HG03354 (cell line): ENCODE measurements at regions not wholly inside any gene's neighbourhood (a gene's known extent, or its start where the extent isn't known, plus 50 kb on each side); places are given as distances from the start of the nearest gene placed in this dataset.

Experiments
- ATAC-seq: cut with Tn5 transposase; IDR thresholded peaks from one replicate; pipeline ENCODE4 v1.9.1; 2021; ENCODE audit warnings: mild to moderate bottlenecking; ENCODE audit not compliant: unreplicated experiment, poor library complexity, severe bottlenecking

GRCh38 chr4:160824481-160824880 is 1339.3 kb downstream of the FSTL5 start:
- no peak for ATAC-seq

GRCh38 chr4:160825644-160826338 is 1338.0 kb downstream of the FSTL5 start:
- ATAC-seq = no peak

- no peak for ATAC-seq
These were observed 1337.5 kb downstream of the FSTL5 start for GRCh38 chr4:160826339-160826679.

- no peak for ATAC-seq
These were observed 1332.5 kb downstream of the FSTL5 start for GRCh38 chr4:160831165-160831922.

GRCh38 chr4:160835789-160836188 is 1328.0 kb downstream of the FSTL5 start:
- no peak for ATAC-seq

GRCh38 chr4:160836431-160836830 is 1327.4 kb downstream of the FSTL5 start:
- no peak for ATAC-seq

GRCh38 chr4:160846121-160846520 is 1317.7 kb downstream of the FSTL5 start:
- no peak for ATAC-seq

GRCh38 chr4:160847228-160847627 is 1316.6 kb downstream of the FSTL5 start:
- ATAC-seq = no peak

- no peak for ATAC-seq
These were observed 1315.3 kb downstream of the FSTL5 start for GRCh38 chr4:160848489-160848888.

- ATAC-seq = no peak
These were observed 1314.7 kb downstream of the FSTL5 start for GRCh38 chr4:160848901-160849760.

- ATAC-seq = no peak
These were observed 1299.5 kb downstream of the FSTL5 start for GRCh38 chr4:160864253-160864652.

- ATAC-seq = no peak
These were observed 1293.9 kb downstream of the FSTL5 start for GRCh38 chr4:160869899-160870298.

GRCh38 chr4:160872491-160872890 is 1291.3 kb downstream of the FSTL5 start:
- no peak for ATAC-seq

GRCh38 chr4:160877087-160877790 is 1286.6 kb downstream of the FSTL5 start:
- ATAC-seq = no peak

- no peak for ATAC-seq
These were observed 1283.6 kb downstream of the FSTL5 start for GRCh38 chr4:160880180-160880579.

- no peak for ATAC-seq
These were observed 1276.1 kb downstream of the FSTL5 start for GRCh38 chr4:160887668-160888067.

GRCh38 chr4:160894128-160894527 is 1269.7 kb downstream of the FSTL5 start:
- ATAC-seq = no peak

GRCh38 chr4:160894809-160895208 is 1269.0 kb downstream of the FSTL5 start:
- ATAC-seq = no peak

- ATAC-seq = no peak
These were observed 1236.5 kb downstream of the FSTL5 start for GRCh38 chr4:160927311-160927710.

- no peak for ATAC-seq
These were observed 1235.3 kb downstream of the FSTL5 start for GRCh38 chr4:160928482-160928881.
